GM21423 (cell line): ENCODE measurements at regions not wholly inside any gene's neighbourhood (a gene's known extent, or its start where the extent isn't known, plus 50 kb on each side); places are given as distances from the start of the nearest gene placed in this dataset.
"Not testable (repeated sequence)": the region's sequence is repeated elsewhere in the genome, so short reads cannot be mapped to it uniquely, and the experiment has no call there.

Experiments used
- ATAC-seq: cut with Tn5 transposase; IDR thresholded peaks from one replicate; pipeline ENCODE4 v1.9.1; 2021; ENCODE audit warnings: mild to moderate bottlenecking, moderate library complexity; ENCODE audit not compliant: unreplicated experiment

DNA sequence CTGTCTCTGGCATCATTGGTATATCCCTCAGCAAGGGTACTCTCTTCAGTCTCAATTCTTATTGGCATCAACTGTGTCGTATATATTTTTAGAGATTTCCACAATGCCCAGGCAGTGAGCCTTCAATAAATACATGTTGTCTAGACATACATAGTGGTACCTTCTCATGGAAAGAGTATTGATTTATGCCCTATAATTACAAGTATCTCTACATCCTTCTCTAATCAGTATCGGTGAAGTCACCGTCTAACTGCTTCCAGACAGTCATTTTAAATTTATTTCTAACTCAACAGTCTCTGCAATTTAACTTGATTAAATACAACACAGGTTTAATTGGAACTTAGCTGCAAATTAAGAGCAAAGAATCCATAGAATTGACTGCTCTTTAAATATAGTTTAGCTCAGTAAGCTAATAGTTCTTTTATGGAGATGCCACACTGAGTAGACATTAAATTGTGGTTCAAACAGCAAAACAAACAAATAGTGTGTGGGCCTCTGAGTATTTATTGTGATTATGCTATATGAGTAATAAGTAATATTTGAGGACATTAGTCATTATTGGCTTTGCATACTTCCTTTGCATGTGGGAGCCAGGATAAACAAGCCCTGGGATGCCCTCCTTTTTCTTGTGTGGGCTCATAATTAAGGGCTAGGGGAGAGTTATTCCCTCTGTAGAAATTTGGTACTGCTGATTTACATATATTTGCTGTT lies 126.9 kb upstream of the DUSP10 start:
- no peak for ATAC-seq

DNA sequence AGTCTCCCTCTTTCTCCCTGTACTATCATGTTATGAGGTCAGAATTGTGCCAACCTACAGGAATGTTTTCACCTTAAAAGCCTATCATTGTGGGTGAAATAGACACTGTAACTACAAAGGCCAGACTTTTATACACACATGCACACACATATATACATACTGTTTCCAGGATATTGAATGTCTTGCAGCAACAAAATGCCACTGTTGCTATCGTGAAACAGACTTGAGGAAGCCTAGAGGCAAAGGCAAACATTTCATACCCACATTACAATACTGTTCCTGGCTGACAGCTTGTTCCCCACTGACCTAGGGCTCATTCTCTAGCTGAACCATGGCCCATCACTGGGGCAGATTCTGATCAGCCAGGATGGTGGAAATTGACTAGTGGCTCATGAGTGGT lies 125.1 kb upstream of the DUSP10 start:
- ATAC-seq, result no peak

DNA sequence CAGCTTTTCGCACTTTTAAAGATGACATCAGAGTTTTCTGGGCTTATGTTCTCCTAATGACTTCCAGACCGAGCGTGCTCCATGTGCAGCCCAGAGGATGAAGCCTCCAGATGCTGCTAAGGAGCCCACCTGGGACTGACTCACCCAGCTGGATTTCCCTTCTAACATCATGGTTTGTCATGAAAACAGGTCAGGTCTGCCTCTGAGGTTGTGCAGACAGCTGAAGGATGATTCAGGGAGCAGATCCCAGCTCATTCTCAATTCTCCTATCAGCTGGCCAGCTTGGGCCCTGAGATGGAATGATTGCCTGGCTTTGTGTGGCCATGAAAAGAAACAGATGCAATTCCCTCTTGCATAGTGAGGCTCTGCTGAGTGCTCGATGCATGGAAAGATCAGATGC lies 123.9 kb upstream of the DUSP10 start:
- no peak for ATAC-seq

DNA sequence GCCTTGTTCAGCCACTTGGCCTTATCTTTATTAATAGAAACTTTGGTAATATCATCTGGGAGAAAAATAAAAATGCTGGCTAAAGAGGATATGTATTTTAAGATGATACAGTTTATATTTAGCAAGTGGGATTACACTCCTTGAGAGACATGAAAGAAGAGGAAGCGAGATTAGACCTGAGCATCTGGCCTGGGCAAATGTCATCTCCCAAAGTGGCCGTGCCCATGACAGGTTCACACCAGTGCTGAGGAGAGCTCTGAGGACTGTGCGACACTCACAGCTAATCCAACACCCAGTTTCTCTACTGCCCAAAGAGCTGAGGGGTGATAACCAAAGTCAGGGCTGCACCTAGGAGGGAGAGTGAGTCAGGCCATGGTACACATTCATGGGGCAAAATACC lies 121.7 kb upstream of the DUSP10 start:
- ATAC-seq, result no peak

DNA sequence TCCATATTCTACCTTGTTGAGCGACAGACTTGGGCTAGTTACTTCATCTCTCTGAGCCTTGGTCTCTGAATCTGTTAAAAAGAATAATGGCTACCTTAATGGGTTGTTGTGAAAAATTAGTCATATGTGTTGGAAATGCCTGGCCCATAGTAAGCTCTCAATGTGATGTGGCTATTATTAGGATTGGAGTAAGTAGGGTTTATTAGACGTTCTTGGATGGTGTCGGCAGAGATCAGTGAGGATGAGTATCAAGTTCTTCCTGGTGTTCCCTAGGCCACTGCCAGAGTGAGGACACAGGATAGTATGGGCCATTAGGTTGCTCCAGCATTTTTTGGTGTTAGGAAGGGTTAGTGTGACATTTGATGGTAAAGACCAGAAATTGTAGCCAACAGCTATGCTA lies 121.1 kb upstream of the DUSP10 start:
- ATAC-seq, result no peak

DNA sequence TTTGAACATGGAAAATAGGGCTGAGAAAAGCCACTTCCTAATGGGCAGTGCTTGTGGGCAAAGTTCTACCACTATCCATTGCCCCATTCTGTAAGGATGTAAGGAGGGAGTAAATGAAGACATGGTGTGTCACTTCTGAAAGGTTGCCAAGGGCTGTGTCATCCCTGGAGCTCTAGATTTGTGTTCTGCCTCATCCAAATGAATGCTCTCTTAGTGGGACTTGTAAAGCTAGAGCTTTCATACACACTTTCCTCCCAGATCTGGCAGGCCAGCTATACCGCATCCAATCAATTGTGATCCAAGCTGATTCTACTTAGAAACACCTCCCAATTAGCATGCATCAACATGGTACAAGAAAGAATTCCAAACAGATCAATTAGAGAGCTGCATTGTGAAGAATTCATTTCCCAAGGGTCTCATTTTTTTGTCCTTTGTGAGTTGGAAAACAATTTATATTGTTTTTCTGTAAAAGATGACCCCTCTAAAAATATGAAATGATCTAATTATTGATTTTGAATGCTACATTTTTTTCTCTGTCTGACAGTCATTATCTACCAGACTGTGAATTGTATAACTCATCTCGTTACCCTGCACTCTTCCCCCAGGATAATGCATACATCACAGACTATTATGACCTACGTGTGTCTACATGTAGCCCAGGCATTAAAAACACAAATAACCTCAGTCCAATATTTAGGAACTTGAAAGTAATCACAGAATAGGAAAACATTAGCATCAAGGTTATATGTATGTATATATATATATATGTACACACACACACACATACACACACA lies 117.1 kb upstream of the DUSP10 start:
- ATAC-seq, result no peak

DNA sequence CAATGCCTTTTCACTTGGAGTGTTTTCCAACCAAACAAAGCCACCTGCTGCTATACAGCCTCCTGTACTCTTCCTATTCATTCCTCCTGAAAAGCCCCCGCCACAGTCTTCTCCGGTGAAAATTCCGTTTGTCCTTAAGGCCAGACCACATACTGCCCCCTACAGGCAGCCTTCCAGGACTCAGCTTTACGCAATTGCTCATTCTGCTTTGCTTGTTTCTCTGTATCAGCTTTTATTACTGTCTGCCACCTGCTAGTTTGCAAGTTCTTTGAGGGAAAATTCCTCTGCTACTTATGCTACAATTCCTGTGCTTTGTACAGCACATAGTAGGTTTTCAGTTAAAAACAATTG lies 115.2 kb upstream of the DUSP10 start:
- not testable (repeated sequence) for ATAC-seq

DNA sequence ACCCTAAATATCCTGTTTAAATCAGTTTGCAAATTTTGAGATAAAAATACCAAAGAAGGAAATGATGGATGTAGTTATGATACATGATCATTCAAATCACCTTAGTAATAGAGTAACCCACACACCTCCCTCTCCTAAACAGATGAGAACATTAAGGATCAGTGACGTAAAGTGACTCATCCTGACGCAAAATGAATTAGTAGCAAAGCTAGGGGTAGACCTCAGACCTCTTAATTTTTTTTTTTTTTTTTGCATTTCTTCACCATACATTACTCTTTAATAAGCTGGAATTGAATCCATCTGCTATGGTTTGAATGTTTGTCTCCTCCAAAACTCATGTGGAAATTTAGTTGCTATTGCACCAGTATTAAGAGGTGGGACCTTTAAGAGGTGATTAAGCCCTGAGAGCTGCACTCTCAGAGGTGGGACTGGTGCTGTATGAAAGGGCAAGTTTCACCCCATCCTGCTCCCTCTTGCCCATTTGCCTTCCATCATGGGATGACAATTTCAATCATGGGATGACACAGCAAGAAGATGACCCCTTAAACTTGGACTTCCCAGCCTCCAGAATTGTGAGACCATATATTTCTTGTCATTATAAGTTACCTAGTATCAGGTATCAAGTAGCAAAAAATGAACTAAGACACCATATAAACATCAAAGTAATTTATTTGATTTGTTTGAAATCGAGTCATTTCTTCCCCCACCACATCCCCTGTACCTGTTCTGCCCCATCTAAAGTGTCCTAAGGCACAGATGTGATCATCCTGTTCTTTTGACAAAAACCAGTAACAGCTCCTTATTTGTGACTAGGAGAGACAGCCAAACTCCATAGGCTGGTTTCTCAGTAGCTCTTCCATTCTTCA lies 114.6 kb upstream of the DUSP10 start:
- ATAC-seq, result no peak

DNA sequence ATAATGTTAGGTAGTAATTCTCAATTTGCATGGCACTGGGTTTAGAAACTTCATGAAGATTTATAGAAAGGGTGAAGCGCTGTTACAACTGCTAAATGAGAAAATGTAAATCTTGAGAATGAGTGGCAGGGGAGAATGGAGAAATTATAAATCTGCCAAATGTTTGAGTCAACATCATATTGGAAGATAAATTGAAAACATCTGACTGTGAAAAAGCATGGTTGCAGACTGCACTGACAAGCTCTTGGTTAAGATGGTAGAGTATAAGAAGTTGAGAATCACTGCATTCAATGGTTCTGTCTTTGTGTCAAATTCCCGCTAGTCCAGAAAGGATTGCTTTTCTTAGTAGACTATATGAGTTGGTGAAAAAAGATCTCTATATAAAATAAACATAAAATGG lies 113.3 kb upstream of the DUSP10 start:
- ATAC-seq, result no peak

DNA sequence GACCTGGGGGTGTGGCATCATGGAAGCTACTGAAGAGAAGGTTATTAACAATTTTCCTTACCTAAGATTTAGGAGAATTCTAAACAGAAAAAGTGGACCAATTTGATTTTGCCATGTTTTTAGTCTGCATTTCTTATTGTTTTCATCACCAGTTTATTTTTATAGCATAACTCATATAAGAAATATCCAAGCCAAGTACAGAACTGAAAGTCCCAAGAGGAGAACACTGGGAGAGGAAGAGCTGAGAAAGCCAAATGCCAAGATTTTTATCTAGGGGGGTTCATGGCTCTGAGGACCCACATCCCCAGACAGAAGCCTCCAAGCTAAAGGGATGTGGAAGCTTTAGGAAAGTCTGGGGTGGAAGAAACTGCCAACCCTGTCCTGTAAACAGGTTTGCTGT lies 109.4 kb upstream of the DUSP10 start:
- ATAC-seq, result no peak

DNA sequence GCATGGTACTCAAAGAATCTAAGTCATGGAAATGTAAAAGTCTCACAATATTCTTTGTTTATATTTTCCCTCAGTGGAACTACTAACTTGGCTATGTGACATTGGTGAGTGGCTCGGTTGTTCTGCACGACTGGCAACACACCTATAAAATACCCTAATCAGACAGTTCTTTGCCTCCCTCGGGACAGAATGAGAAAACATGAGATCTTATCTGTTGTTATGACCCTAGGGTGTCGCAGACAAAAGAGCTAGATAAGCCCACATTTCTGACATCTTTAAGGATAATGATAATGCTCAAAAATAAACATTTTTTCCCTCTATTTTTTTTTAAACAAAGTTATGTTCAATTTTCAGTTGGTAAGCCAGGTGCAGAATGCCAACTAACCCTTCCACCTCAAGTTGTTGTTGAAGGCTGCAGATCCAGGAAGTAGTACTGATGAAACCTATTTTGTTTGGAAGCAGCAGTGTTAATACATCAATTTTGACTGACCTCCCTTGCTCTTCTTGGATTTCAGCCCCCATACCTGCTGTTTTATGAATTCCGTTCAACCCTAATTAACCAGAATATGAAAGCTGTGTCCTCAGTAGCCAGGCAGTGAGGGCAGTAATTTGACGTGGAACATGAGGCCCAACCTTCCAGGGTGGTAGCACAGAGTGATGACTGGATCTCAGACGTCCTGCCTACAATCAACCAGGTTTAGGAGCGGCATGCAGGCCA lies 108.7 kb upstream of the DUSP10 start:
- ATAC-seq, result no peak

DNA sequence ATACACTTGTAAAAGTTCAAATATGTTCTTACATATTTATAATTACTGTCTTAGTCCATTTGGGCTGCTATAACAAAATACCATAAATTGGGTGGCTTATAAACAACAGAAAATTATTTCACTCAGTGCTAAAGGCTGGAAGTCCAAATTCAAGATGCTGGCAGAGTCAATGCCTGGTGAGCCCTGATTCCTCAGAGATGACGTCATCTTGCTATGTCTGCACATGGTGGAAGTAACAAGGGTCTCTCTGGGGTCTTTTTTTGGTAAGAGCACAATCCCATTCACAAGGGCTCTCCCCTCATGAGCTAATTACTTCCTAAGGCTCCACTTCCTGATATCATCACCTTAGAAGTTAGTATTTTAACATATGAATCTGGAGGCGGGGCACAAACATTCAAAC lies 108.0 kb upstream of the DUSP10 start:
- no peak for ATAC-seq

DNA sequence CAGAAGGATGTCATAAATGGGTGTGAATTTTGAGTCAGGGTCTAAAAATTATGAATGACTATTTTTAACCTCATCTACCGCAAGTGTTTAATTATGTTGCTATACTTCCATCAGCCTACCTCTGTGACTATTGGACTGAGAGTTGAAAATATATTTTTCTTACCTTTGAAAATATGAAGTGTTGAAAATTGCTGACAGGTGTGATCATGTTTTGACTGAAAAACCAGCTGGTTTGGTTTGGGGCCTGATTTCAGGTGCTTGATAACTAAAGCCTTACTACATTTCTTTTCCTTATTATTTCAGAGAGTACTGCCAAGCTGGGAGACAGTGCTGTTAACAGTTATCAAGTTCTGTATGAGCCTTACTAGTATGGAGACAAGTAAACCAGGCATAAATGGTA lies 107.2 kb upstream of the DUSP10 start:
- no peak for ATAC-seq

DNA sequence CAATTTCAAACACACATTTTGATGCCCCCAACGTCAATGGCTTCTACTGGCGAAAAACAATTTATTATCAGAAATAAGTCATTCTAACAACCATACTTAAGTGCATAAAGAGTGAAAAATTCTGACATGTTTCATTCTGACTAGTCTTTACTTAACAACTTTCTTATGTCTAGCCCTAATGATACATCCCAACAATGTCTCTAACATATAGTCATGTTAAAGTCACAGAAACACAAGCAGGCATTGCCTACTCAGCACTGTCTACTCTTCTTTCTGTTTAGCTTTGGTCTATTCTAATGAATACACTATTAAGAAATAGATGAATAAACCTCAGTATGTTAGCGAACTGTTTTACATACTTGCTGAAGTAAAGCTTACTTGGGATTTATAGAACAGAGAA lies 105.8 kb upstream of the DUSP10 start:
- ATAC-seq, result no peak

DNA sequence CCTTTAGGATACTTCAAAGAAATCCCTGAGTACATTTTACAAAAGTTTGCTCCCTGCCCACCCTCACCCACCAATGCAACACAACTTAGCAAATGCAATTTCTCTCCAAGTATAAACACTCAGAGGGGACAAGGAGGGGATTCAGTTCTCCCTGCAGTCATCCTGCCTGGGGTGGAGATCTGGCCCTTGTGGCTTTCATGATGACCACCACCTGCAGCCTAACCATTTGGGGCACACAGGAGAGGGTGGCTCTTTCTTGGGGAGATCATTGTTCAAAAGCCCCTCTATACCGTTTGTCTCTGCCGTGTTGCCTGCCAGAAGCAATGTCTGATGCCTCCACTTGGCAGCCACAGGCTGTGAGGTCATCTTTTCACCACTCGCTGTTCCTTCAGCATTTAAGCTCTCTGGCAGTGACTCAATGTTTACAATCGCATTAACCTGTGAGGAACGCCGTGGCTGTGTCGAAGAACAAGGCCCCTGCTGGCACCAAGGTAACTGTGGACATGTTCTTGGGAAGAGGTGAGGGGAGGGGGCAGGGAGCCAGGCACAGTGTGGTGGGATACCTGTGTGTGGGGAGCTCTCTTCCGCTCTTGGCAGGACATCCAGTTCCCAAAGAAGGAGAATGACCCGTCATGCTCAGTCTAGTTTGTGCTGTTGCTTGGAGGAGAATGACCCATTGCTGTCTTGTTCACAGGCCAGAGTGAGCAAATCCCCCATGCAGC lies 103.9 kb upstream of the DUSP10 start:
- no peak for ATAC-seq

DNA sequence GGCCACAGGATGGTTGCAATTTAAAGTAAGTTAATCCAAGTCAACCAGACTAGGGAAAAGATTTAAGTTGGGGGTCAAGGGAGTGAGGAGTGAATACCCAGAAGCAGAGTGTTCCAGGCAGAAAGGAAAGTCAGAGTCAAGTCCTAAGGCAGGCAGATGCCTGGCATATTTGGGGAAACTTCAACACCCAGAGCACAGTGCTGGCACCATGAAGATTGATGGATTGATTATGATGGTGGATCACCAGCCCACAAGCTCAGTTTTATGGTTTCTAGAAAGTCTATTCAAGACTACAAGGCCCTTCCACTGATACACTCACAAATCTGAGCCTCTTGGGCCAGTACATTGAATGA lies 100.1 kb upstream of the DUSP10 start:
- no peak for ATAC-seq

DNA sequence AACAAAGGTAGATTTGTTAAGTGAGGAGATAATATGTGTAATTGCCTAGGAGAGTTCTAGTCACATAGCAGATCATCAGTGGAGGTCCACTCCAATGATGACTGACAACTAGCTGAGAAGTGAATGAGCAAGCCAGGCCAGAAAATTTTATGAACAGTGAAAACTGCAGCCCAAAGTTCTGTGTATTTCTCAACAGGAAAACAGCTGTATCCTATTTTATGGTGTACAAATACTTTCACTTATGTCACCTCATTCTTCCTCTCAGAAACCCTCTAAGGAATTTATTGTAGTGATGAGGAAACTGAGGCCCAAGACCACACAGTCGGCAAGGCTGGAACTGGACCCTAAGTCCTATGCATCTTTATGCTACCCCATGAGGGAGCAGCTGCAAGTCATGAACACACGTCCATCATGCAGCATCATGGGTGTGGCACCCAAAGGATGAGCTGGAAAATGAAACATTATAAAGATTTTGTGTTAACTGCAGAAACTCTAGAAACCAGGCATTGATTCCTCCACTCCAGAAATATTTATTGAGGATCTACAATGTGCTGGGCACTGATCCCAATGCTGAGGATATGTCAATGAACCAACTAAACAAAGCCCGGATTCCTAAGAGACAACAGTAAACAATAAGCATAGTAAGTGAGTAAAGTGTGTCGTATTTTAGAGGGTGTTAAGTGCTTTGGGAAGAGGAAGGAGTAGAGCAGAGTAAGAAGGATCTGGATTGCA lies 99.5 kb upstream of the DUSP10 start:
- ATAC-seq, result no peak

DNA sequence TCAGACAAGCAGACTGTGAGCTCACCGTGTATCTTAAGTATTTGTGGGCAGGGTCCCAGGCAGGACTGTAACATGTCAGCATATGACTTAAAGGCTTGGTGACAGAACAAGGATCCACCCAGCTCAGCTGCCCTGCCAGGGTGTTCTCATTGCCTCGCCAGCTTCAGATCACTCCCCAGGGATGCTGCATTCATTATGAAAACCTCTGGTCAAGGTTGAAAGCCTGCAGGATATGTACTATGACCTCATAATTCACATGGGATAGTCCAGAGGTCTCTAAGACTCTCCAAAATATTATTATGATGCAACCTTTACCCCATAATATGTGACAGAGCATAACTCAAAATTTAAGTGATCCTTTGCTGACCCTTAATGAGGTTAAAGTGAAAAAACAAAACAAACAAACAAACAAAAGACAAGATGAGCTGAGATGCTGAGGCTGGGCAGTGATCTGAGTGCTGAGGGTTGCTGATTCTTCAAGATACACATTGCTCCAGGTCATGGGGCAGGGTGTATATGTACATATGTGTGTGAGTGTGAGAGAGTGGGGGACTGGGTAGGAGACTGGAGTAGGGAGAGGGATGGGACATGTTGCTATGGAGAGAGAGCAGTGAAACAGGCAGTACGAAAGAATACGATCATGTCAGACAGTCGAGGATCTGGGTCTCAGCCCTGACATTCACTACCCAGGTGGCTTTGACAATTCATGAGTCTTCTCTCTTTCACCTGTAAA lies 98.8 kb upstream of the DUSP10 start:
- peak; percentile 31 for ATAC-seq

DNA sequence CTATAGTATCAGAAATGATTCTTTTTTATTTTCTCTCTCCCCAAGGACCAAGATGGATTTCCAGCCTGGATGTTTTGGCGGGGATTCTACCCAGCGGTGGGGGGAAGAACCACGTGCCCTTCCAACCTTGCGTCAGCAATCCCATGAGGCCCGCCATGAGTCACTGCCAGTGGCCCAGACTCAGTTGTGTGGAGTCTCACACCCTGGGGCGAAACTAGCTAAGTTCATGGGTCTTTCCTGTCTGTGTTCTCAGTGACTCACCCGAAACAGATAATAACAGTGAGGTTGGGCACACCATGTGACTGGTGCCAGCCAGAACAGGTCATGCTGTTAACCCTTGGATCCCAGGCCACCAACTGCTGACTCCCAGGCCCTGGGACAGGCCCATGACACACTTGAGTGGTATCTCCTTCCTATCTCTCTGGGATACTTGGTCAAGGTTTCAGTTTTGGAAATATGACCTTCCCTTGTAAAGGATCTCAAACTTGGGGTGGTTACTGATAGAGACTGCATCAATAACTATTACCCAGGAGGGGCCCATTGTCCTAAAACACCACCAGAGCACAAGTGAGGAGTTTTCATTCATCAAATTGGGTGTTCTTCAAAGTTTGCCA lies 98.0 kb upstream of the DUSP10 start:
- ATAC-seq, result peak; percentile 92
